HuH-7.5 (cell line): ENCODE measurements at regions not wholly inside any gene's neighbourhood (a gene's known extent, or its start where the extent isn't known, plus 50 kb on each side); places are given as distances from the start of the nearest gene placed in this dataset.
"Not testable (repeated sequence)": the region's sequence is repeated elsewhere in the genome, so short reads cannot be mapped to it uniquely, and the experiment has no call there.

ENCODE experiments used
- DNase-seq: peaks from one replicate; pipeline ENCODE4 v3.0.0; 2011; ENCODE audit warnings: low spot score

DNA sequence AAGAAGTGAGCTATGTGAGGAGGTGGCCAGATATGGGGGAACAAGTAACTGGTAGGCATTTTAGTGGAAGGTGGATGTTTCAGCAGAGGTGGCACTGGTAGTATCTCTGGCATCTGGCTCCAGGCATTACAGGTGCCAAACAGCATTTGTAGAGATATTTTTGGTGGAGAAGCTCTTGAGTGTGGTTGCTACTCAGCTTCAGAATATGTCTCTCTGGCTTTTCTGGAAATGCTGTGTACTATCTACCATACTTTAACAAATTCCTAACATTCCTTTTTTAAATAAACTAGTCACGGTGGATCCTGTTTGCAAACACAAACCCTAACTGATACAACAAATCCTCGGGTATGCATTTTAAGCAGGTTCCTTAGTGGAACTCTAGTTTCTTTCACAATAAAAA, 128.0 kb downstream of the BARX2 start:
- no peak for DNase-seq

DNA sequence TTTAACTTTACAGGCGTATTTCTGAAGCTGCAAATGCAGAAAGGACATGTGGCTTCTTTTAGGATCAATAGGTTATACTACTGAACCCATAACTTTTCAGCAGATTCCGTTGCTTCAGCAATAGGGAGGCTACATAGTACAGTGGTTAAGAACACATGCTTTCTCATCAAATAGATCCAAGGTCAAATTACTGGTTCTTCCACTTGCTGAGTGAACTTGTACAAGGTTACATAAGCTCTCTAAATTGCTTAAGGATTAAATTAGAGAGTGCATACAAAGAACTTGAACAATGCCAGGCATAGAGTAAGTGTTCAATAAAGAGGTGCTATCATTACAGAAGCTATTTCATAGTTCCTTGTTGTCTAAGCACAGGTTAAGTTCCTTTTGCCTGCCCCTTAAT, 129.6 kb downstream of the BARX2 start:
- DNase-seq = no peak

DNA sequence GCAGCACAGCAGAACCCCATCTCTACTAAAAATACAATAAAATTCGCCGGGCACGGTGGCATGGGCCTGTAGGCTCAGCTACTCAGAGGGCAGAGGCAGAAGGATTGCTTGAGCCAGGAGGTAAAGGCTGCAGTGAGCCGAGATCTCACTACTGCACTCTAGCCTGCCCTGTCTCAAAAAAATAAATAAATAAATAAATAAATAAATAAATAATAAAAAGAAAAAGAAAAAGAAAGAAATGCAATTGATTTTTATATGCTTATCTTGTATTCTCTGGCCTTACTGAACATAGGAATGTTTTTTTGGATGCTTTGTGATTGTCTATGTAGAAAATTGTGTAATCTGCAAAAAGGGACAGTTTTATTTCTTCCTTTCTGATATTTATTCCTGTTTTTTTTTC, 132.5 kb downstream of the BARX2 start:
- no peak for DNase-seq

DNA sequence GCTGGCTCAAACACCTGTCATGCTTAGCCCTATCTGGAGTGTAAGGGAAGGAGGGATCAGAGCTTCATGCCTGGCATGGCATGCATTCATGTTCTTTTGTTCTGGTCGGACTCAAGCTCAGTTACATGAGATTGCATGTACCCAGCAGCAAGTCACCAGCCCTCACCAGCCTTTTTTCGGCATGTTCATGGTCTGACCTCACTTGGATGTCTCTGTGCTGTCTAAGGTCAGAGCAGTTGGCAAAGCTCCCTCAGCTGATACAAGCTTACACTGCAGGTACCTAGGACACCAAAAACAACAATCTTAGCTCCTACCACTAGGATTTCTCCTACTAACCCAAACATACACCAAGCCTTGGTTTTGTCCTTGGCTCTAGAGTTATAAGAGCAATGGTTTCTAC, 152.6 kb downstream of the BARX2 start:
- no peak for DNase-seq

DNA sequence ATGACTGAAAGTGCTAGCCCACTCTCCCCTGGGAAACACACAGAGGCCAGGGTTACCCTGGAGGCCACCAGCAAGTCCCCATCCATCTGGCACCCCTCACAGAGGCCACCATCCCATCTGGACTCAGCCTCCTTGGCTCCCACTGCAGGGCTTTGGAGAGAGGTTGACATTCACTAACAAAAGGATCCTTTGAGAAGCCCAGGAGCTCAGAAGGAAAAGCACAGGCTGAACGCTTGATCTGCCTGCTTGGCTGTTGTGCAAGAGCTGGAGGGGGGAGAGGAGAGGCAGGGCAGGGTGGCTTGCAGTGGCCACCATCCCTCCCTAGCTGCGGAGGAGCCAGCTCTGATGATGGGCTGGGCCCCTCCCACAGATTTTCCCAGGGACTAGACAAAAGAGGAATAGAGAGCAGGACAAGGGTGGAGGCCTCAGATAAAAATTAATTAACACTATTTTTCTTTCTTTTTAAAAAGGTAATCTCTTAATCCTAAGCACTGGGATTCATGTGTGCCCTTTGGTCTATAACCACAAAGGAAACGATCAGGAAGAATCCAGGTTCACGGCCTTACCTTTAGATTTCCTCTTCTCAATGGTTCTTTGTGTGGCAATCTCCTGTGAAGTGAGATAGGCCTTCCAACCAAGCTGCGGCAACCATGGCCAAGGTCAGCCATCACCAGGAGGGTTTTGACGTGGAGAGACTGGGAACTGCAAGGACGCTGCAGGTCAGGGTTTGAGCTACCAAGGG, 154.7 kb downstream of the BARX2 start:
- no peak for DNase-seq

DNA sequence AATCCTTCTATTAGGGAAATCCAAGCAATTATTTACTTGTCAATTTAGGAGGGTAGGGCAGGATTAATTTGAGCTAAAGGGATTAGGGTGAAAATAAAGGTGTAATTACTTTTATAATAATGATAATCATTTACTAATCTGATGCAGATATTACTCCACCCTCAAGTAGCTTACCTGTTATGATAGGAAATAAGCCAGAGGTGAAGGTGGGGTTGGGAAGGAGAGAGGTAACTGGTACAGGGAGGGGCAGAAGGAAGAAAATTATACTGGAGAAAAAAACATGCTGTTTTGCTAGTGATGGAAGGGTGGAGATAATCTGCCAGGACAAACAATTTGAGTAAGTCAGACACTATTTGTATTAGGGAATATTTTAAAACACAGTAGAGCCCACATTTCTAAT, 157.7 kb downstream of the BARX2 start:
- DNase-seq = no peak

DNA sequence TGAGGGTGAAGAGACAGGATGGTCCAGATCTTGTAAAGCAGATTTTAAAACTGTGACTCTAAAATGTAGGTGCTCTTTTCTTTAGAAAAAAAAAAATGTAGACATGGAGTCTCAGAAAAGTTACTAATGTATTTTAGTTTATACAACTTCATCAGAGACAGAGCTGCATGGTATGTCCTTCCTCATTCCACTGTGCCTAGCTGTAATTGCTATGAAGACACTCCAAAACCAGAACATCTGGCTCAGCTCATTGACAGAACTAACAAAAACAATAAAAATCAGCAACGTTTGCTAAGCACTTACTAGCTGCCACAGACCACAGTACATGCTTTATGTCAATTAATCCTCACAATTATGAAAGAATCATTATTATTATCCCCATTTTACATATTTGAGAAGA, 160.7 kb downstream of the BARX2 start:
- no peak for DNase-seq

DNA sequence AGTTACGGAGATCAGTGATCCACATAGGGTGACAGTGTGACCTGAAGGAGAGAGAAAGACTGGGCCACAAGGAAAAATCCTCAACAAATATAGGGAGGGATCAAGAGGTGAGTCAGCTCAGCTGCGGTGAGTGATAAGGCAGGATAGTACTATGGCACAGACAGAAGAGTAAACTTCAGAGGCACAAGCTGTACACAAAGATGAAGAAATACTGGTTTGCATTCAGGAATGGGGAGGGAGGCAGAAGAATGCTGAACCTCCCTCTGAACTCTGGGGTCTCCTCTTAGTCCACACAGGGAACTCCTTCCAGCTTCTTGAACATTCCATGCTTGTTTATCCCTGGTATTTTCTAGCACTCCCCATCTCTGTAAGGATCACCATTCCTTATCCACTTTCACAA, 162.7 kb downstream of the BARX2 start:
- no peak for DNase-seq

DNA sequence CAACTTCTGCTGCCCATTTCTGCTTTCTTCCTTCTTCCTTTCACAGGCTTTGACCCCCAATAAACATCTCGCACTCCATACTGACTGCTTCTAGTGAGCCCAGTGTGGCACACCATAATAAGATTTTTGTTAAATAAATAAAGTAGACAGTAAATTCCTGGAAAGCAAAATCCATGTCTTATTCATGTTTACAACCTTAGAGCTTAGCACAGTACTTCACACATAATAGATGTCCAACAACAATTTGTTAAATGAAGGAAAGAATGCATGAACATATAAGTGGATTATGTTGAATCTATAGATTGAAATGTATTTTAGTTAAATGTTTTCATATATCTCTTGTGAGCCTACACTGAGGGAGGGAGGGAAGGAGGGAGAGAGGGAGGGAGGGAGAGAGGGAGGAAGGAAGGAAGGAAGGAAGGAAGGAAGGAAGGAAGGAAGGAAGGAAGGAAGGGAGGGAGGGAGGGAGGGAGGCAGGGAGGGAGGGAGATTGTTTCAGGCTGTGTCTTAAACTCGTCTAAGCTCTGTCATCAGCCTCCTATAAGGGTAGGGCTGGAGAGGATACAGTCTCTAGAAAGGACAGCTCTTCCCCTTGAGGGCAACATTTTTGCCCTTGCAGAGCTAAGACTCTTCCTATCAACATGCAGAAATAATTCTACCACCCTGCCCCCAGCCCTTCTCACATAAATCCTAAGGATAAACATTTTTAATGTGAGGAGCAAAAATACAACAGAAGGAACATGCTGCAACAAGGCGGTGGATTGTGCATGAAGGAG, 168.1 kb downstream of the BARX2 start:
- no peak for DNase-seq

DNA sequence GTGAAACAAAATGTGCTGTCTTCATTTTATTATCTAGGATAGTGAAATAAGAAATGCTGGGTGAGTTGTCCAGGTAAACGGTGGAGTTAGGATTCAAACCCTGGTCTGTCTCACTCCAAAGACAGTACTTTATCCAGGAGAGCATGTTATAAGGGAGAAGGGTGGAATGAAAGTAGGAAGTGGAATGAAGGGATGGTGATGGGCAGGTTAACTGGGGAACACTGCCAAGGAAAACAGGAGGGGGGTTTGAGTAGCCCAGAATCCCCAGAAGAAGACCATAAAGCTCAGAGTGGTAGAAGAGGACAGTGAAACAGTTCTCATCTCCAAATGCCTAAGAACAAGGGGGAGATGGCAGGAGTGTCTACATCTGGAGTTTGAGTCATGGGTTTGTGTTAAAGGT, 169.0 kb downstream of the BARX2 start:
- no peak for DNase-seq

DNA sequence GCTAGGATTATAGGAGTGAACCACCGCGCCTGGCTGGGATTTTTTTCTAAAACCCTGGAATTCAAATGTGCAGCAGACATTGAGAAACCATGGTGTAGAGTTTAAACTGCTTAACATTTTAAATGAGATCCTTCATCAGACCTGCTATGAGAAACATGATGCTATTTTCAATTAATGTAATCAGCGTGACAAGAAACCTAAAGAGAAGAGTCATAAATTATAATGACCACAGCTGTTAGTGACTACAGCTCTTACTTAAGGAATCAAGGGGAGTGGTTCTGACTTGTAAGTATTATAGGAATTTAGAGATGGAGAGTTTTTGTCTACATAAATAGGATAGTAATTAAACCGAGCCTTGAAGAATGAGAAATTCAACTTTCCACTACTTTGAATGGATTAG, 170.6 kb downstream of the BARX2 start:
- no peak for DNase-seq

DNA sequence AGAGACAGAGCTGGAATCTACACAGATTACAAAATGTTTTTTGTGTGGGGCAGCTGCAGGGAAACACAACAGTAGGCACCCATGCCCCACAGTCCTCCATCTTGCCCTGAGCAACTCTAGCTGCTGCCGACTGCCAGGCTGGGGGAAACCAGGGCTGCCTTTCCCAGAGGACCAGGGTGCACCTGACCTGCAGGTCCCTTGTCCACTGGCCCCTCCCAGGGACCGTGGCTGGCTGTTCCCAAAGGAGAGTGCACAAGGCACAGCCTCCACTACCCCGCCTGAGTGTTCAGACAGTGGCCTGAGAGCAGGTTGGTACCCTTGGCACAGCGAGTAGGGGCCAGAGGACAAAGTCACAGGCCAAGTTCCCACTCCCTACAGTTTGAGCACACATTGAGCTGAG, 181.8 kb downstream of the BARX2 start:
- DNase-seq = no peak

DNA sequence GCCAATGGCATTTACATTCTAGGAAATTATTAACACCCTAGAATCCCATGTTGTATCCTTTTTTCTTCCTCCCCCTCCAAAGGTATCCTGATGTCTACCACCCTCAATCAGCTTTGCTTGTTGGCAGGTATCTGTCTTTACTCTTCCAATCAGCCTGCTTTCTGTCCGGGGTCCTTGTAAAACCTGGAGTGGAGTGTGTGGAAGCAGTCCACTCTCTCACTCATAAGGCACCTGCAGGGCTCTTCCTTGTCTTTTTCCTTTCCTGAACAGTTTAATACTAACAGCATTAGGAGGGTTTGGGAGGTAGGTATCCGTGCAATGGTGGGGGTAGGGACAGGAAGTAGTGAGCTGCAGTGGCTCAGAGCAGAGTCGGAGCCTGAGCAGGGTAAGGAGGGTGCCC, 193.4 kb downstream of the BARX2 start:
- DNase-seq = no peak

DNA sequence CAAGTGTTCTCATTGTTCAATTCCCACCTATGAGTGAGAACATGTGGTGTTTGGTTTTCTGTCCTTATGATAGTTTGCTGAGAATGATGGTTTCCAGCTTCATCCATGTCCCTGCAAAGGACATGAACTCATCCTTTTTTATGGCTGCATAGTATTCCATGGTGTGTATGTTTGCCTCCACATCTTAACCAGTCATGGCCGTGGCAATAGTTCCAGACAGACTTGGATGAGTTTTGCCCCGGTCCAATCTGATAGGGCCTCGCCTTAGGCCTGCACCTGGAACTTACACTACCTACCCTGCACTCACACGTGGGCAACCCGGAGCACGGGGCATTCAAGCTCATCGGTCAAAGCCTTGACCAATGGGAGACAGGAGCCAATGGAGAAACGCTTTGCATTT, 197.0 kb downstream of the BARX2 start:
- DNase-seq = not testable (repeated sequence)

DNA sequence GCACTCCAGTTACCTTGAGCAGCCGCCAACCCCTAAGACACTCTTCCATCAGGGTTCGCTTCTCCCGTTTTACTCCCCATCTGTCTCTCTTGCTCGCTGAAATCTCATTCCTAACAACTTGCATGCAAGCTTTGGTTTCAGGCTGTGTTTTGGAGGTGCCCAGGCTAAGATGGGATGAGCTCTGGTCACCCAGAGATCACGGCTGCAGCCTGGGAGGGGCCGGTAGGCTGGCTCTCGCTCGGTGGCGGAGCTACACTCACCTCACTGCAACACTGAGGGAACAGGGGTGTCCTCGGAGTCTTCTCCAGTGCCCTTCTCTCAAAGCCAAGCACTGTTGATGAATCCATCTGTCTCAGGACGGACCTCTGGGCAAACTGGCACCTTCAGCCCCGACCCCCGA, 197.5 kb downstream of the BARX2 start:
- DNase-seq = no peak

DNA sequence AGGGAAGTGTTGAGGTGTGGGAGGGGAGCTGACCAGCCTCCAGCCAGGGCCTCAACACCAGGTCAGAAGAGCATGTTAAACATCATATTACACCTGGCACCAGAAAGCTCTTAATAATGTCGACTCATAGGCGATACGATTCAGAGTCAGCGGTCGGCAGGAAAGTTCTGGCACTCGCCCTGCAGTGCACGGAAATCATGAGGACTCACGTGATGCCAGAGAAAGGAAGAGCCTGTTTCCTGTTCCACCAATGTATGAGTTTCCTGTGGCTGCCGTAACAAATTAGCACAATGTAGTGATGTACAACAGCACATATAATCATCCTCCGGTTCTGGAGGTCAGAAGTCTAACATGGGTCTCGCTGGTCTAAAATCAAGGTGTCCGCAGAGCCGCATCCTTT, 198.8 kb downstream of the BARX2 start:
- no peak for DNase-seq

DNA sequence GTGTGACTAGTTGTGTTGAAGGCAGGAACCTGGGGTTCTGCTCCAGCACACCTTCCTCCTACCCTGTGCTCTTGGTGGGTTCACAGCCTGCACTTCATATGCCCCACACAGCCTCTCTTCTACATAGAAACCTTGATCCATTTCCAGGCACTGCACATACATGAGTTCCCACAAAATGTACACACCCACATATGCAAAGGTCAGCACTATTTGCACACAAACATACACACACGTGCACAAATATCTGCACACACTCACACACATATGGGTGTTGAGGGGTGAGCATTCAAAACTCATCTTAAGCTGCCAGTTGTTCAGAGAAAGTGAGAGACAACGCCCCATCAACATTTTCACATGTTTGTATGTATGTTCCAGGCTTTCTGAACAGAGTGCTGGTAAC, 201.0 kb downstream of the BARX2 start:
- DNase-seq = no peak

DNA sequence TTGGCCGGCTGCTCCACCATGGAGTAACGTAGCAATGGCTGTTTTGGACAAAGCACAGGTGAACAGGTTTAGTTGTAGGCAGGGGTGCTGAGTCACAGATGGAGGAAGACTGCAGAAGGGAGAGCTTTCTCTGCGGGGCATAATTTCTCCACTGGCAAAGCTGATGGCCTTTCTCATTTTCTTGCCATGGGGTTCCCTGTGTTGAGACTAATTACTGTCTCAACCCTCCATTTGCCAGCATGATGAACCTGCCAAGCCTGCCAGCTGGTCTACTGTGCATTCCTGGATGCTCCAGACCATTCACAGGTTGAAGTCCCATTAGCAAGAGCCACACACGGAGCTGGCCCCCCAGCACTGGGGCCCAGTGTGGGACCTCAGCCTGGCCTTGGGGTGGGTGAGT, 202.4 kb downstream of the BARX2 start:
- DNase-seq = no peak

DNA sequence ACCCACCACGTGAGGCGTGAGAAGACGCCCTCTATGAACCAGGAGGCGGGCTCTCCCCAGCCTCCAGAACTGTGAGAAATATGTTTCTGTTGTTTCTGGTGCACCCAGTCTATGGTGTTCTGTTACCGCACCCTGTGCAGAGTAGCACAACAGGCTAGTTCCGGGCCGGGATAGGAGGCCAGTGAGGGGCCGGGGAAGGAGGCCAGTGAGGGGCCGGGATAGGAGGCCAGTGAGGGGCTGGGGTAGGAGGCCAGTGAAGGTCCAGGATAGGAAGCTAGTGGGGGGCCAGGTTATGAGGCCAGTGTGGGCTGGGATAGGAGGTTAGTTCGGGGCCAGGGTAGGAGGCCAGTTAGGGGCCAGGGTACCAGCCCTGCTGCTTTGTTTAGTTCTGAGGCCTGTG, 204.6 kb downstream of the BARX2 start:
- no peak for DNase-seq

DNA sequence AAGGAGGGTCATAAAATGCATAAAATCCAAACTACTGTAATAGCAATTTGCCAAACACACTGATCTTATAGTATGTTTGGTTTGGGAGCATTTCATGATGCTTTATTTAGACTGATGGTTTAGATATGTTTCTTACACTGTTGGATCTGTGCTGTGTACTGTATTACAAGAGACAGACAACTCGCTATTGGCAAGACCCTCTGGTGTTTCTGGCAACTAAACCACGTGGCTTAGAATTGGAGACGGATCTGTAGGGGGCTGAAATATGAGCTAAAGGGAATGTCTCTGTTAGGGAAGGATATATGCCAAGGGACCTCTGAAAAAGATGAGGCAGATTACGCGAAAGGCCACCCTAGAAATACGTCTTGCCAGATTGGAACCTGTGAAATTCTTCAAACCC, 208.7 kb downstream of the BARX2 start:
- DNase-seq = no peak

DNA sequence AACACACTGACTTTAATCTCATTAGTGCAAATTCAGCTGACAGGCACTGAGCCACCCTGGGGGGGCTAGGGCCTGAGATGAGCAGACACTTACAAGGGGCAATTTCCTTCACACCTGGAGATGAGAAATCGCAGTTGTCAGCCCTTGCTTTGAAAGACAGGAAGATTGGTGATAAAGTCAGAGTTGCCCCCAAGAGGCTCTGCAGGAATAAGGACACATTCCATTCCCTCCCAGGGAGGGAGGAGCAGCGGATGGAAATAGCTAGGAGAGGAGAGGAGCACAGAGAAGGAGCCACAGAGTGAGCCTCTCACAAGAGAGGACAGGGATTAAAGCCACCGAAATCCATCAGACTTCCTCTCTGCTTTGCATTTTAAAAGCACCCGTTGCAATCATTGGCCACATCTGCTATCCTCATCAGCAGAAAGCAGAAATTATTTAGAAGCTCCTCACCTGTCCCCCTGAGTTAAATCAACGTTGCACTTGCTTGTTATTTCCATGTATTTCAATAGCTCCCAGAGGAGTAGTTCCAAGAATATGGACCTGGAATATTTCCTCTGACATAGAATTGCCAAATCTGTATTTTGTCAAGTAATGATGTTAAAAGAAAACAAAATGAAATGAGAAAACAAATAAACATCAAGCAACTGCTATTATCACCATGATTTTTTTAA, 213.7 kb downstream of the BARX2 start:
- DNase-seq = no peak

DNA sequence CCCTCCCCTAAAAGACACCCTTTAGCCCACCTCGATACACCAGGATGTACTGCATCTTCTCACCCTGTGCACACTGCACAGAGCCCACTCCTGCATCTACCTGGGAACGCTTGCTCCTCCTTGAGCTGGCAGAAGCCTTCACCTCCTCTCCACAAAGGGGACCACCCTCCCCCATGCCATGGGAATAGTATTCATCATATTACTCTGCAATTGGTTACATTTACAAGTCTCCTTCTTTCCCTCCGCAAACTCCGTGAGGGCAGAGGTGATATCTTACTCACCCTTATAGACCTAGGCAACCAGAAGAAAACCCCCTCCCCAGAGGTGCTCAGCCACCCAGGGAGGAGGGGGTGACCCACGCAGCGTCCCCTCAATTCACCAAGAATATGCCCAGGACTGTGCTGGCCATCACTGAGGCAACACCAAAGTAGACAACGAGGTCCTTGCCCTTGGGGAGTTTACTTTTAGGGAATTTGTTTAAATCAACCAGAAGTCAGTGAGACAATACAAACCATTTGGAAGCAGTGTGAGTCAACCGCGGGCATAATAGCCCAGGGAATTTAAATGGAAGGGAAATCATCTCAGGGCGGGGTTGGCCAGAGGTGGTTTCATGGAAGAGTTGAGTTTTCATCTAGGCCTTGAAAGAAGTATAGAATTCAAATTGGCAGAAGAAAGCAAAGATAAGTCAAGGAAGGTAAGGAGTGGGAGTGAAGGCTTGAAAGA, 214.5 kb downstream of the BARX2 start:
- DNase-seq = no peak
